ENCODE measurements at regions not wholly inside any gene's neighbourhood (a gene's known extent, or its start where the extent isn't known, plus 50 kb on each side); places are given as distances from the start of the nearest gene placed in this dataset.

- H3K27ac ChIP-seq (ENCODE audit: control insufficient read depth, insufficient read depth, low read length): no peak overlapping the region
- no peak overlapping the region for H2AFZ ChIP-seq (ENCODE audit: control insufficient read depth, low read length)
- H3K36me3 ChIP-seq (ENCODE audit: control insufficient read depth in 2 of 2, extremely low read depth in 1 of 2, insufficient read depth in 2 of 2, low read length in 2 of 2): no peaks in the 10 kb centered on the region
- no peaks in the 10 kb centered on the region for H3K9me1 ChIP-seq (ENCODE audit: control insufficient read depth, extremely low read depth, insufficient read depth, low read length)
- no peaks in the 10 kb centered on the region for H3K9me3 ChIP-seq (ENCODE audit: control insufficient read depth, low read depth, low read length)
- H3K27me3 ChIP-seq (ENCODE audit: control insufficient read depth, extremely low read depth, insufficient read depth, low read length): no peaks in the 10 kb centered on the region
- H4K20me1 ChIP-seq (ENCODE audit: control insufficient read depth, extremely low read depth, insufficient read depth, low read length): no peaks in the 10 kb centered on the region
- no peaks in the 10 kb centered on the region for H3K4me1 ChIP-seq (ENCODE audit: control insufficient read depth, extremely low read depth, insufficient read depth, low read length)
- no peak for DNase-seq (ENCODE audit: low read depth, low spot score)
- no peak overlapping the region for H3K9ac ChIP-seq (ENCODE audit: control insufficient read depth, extremely low read depth, insufficient read depth, low read length)
- dilution Hi-C loops (cut with MboI; ENCODE audit: extremely low pct_ligation_motif_present, low sequenced_read_pairs): no loop called here
- H3K4me2 ChIP-seq (ENCODE audit: control insufficient read depth, extremely low read depth, insufficient read depth, low read depth, low read length): no peak overlapping the region
- no peak overlapping the region for H3K4me3 ChIP-seq (ENCODE audit: control insufficient read depth in 2 of 3, extremely low read depth in 1 of 3, insufficient read depth in 2 of 3, low read depth in 1 of 3, low read length in 3 of 3)
- H3K79me2 ChIP-seq (ENCODE audit: control insufficient read depth, insufficient read depth, low read length): no peaks in the 10 kb centered on the region
- FAIRE-seq: no peak
- no peak for TF ChIP-seq EZH2 (IDR thresholded peaks at IDR 0.05; ENCODE audit: low read length)
- TF ChIP-seq, protein P1, sequence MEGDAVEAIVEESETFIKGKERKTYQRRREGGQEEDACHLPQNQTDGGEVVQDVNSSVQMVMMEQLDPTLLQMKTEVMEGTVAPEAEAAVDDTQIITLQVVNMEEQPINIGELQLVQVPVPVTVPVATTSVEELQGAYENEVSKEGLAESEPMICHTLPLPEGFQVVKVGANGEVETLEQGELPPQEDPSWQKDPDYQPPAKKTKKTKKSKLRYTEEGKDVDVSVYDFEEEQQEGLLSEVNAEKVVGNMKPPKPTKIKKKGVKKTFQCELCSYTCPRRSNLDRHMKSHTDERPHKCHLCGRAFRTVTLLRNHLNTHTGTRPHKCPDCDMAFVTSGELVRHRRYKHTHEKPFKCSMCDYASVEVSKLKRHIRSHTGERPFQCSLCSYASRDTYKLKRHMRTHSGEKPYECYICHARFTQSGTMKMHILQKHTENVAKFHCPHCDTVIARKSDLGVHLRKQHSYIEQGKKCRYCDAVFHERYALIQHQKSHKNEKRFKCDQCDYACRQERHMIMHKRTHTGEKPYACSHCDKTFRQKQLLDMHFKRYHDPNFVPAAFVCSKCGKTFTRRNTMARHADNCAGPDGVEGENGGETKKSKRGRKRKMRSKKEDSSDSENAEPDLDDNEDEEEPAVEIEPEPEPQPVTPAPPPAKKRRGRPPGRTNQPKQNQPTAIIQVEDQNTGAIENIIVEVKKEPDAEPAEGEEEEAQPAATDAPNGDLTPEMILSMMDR (optimal IDR thresholded peaks at IDR 0.05 in 1 of 3, IDR thresholded peaks at IDR 0.05 in 1 of 3, conservative IDR thresholded peaks at IDR 0.05 in 1 of 3; ENCODE audit: extremely low read depth in 1 of 3, insufficient read depth in 2 of 3, low read length in 3 of 3): no peak
These were observed 150.8 kb upstream of the ARHGEF9 start for GRCh38 chrX:63935835-63936234.

DNA sequence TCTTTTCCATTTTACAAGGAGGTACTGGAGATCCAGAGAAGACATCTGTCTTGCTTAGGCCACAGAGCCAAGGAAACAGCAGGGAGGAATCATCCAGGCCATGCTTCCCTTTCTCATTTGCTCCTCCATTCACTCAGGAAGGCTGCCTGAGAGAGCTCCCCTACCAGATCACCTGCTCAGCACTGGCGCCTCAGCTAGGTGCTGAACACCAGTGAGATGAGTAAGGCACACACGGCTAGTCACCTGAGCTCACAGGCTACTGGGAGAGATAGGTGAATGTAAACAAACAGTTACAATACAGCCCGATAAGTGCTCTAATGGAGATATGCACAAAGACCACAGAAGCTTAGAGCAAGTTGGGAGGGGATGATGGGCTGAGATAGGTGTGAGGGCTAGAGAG lies 149.8 kb upstream of the ARHGEF9 start:
- Histone ChIP-seq H3K9me1 (ENCODE audit: control insufficient read depth, extremely low read depth, insufficient read depth, low read length) (no peaks in the 10 kb centered on the region), H3K27me3 (ENCODE audit: control insufficient read depth, extremely low read depth, insufficient read depth, low read length) (no peaks in the 10 kb centered on the region), H4K20me1 (ENCODE audit: control insufficient read depth, extremely low read depth, insufficient read depth, low read length) (no peaks in the 10 kb centered on the region), H2AFZ (ENCODE audit: control insufficient read depth, low read length) (no peak overlapping the region), H3K79me2 (ENCODE audit: control insufficient read depth, insufficient read depth, low read length) (no peaks in the 10 kb centered on the region), H3K4me1 (ENCODE audit: control insufficient read depth, extremely low read depth, insufficient read depth, low read length) (no peaks in the 10 kb centered on the region), H3K36me3 (ENCODE audit: control insufficient read depth in 2 of 2, extremely low read depth in 1 of 2, insufficient read depth in 2 of 2, low read length in 2 of 2) (no peaks in the 10 kb centered on the region), H3K4me3 (ENCODE audit: control insufficient read depth in 2 of 3, extremely low read depth in 1 of 3, insufficient read depth in 2 of 3, low read depth in 1 of 3, low read length in 3 of 3) (no peak overlapping the region), H3K9me3 (ENCODE audit: control insufficient read depth, low read depth, low read length) (no peaks in the 10 kb centered on the region), H3K4me2 (ENCODE audit: control insufficient read depth, extremely low read depth, insufficient read depth, low read depth, low read length) (no peak overlapping the region), H3K9ac (ENCODE audit: control insufficient read depth, extremely low read depth, insufficient read depth, low read length) (no peak overlapping the region), H3K27ac (ENCODE audit: control insufficient read depth, insufficient read depth, low read length) (no peak overlapping the region)
- no peak for FAIRE-seq
- dilution Hi-C loops (cut with MboI; ENCODE audit: extremely low pct_ligation_motif_present, low sequenced_read_pairs): no loop called here
- DNase-seq (ENCODE audit: low read depth, low spot score): no peak
- TF ChIP-seq EZH2 (IDR thresholded peaks at IDR 0.05; ENCODE audit: low read length): no peak
- TF ChIP-seq, protein P1 (optimal IDR thresholded peaks at IDR 0.05 in 1 of 3, IDR thresholded peaks at IDR 0.05 in 1 of 3, conservative IDR thresholded peaks at IDR 0.05 in 1 of 3; ENCODE audit: extremely low read depth in 1 of 3, insufficient read depth in 2 of 3, low read length in 3 of 3): no peak

Measured in keratinocyte (primary cell).